G401 (cell line): ENCODE measurements at regions not wholly inside any gene's neighbourhood (a gene's known extent, or its start where the extent isn't known, plus 50 kb on each side); places are given as distances from the start of the nearest gene placed in this dataset.
"Not testable (repeated sequence)": the region's sequence is repeated elsewhere in the genome, so short reads cannot be mapped to it uniquely, and the experiment has no call there.

Experiments used
- DNase-seq: peaks from one replicate; pipeline ENCODE4 v3.0.0-alpha.2; 2015; ENCODE audit warnings: low spot score
- in situ Hi-C: cut with HindIII; loops from 2 replicates; pipeline ENCODE4 v1.10.0; 2016; ENCODE audit warnings: low sequenced_read_pairs, mixed read lengths

- in situ Hi-C loops = no loop called here
- DNase-seq = peak; percentile 14
Observed at GRCh38 chr6:112562301-112563231, 215.4 kb downstream of the RFPL4B start.

GRCh38 chr6:112563368-112563767, 216.2 kb downstream of the RFPL4B start:
- DNase-seq = no peak
- in situ Hi-C loops = no loop called here

- no peak for DNase-seq
- in situ Hi-C loops = no loop called here
Observed at GRCh38 chr6:112568066-112568465, 220.9 kb downstream of the RFPL4B start.

- DNase-seq = peak; percentile 18
- in situ Hi-C loops = no loop called here
Observed at GRCh38 chr6:112571488-112572270, 224.5 kb downstream of the RFPL4B start.

GRCh38 chr6:112574190-112574589, 227.1 kb downstream of the RFPL4B start:
- DNase-seq = no peak
- in situ Hi-C loops = no loop called here

- DNase-seq = no peak
- in situ Hi-C loops = no loop called here
Observed at GRCh38 chr6:112575309-112575834, 228.2 kb downstream of the RFPL4B start.

- in situ Hi-C loops = no loop called here
- no peak for DNase-seq
Observed at GRCh38 chr6:112576423-112576822, 229.3 kb downstream of the RFPL4B start.

GRCh38 chr6:112579601-112580000, 232.5 kb downstream of the RFPL4B start:
- no peak for DNase-seq
- in situ Hi-C loops = no loop called here

GRCh38 chr6:112581015-112581414, 233.9 kb downstream of the RFPL4B start:
- DNase-seq = no peak
- in situ Hi-C loops = no loop called here

- no peak for DNase-seq
- in situ Hi-C loops = no loop called here
Observed at GRCh38 chr6:112590326-112590725, 243.2 kb downstream of the RFPL4B start.

GRCh38 chr6:112591329-112591728, 244.2 kb downstream of the RFPL4B start:
- no peak for DNase-seq
- in situ Hi-C loops = no loop called here

GRCh38 chr6:112592159-112592558, 245.0 kb downstream of the RFPL4B start:
- in situ Hi-C loops = no loop called here
- DNase-seq = no peak

GRCh38 chr6:112594886-112595594, 247.9 kb downstream of the RFPL4B start:
- in situ Hi-C loops = no loop called here
- no peak for DNase-seq

GRCh38 chr6:112595841-112596240, 248.7 kb downstream of the RFPL4B start:
- in situ Hi-C loops = no loop called here
- DNase-seq = no peak

- in situ Hi-C loops = no loop called here
- no peak for DNase-seq
Observed at GRCh38 chr6:112597176-112597575, 250.0 kb downstream of the RFPL4B start.

- in situ Hi-C loops = no loop called here
Observed at GRCh38 chr6:112600168-112600567, 253.0 kb downstream of the RFPL4B start.

GRCh38 chr6:112603726-112604125, 256.6 kb downstream of the RFPL4B start:
- in situ Hi-C loops = no loop called here
- no peak for DNase-seq

More at GRCh38 chr6:112600168-112600567, 253.0 kb downstream of the RFPL4B start:
- DNase-seq = no peak

- DNase-seq = no peak
- in situ Hi-C loops = no loop called here
Observed at GRCh38 chr6:112606656-112607435, 259.7 kb downstream of the RFPL4B start.

- in situ Hi-C loops, DNase-seq: not testable (repeated sequence)
Observed at GRCh38 chr6:112608925-112609324, 261.8 kb downstream of the RFPL4B start.
